ENCODE measurements at regions not wholly inside any gene's neighbourhood (a gene's known extent, or its start where the extent isn't known, plus 50 kb on each side); places are given as distances from the start of the nearest gene placed in this dataset.

DNA sequence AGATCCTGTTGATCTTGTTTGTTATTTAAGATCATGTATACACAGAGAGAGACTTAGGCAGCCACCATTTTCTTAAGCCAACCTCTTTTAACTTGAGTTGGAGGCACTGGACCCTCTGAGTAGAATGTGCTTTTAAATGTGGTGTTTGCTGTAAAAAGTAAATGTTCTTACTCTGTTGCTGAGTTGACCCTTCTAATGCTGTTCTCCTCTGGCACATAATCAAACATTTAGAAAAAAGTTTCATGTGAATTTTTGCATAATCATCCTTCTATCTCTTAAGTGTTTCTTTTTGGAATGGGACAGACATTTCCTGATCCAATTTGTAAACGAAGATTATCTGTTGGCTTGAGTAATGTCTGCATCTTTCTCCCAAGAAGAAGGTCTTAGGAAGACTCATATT, 255.1 kb upstream of the ETAA1 start:
- Histone ChIP-seq H3K79me2 (ENCODE audit: control insufficient read depth, insufficient read depth, low read length) (no peaks in the 10 kb centered on the region), H3K4me2 (ENCODE audit: insufficient read depth, low read length) (no peak overlapping the region), H3K9ac (replicated peaks; ENCODE audit: extremely low read depth, insufficient read depth, low read length) (no peak overlapping the region), H3K27ac (ENCODE audit: insufficient read depth, low read depth, low read length) (no peak overlapping the region), H3K9me1 (replicated peaks; ENCODE audit: control insufficient read depth, extremely low read depth, insufficient read depth, low read length) (no peaks in the 10 kb centered on the region), H3K4me3 (replicated peaks in 1 of 3; ENCODE audit: insufficient read depth in 1 of 3, low read depth in 1 of 3, low read length in 3 of 3) (no peak overlapping the region), H3K27me3 (ENCODE audit: control insufficient read depth in 2 of 2, insufficient read depth in 2 of 2, low read length in 2 of 2) (no peaks in the 10 kb centered on the region), H3K9me3 (replicated peaks; ENCODE audit: control insufficient read depth, insufficient read depth, low read length) (no peaks in the 10 kb centered on the region), H3K36me3 (ENCODE audit: control insufficient read depth in 2 of 2, extremely low read depth in 1 of 2, insufficient read depth in 2 of 2, low read length in 2 of 2) (no peaks in the 10 kb centered on the region), H4K20me1 (replicated peaks; ENCODE audit: control insufficient read depth, extremely low read depth, insufficient read depth, low read length) (no peaks in the 10 kb centered on the region), H2AFZ (ENCODE audit: low read depth, low read length) (no peak overlapping the region), H3K4me1 (ENCODE audit: control insufficient read depth, extremely low read depth, insufficient read depth, low read length) (no peaks in the 10 kb centered on the region)
- FAIRE-seq (no peak), DNase-seq (ENCODE audit: low read depth, low spot score) (no peak)
- BruUV-seq (replicated peaks): no TSS peak
- POLR2A ChIA-PET: no interaction called here
- intact Hi-C loops (cut with micrococcal nuclease): no loop called here
- dilution Hi-C loops (cut with MboI; ENCODE audit: extremely low pct_ligation_motif_present, low sequenced_read_pairs): no loop called here
- TF ChIP-seq MAX (IDR thresholded peaks at IDR 0.05; ENCODE audit: insufficient read depth, insufficient read length): no peak
- no peak for TF ChIP-seq MYC (IDR thresholded peaks at IDR 0.05; ENCODE audit: low read depth, low read length)
- no peak for TF ChIP-seq EZH2 (IDR thresholded peaks at IDR 0.05; ENCODE audit: borderline replicate concordance, low read depth, low read length, severe bottlenecking)
- CTCF ChIA-PET: no interaction called here

GRCh38 chr2:67142741-67143140, 254.4 kb upstream of the ETAA1 start:
- FAIRE-seq (no peak), DNase-seq (ENCODE audit: low read depth, low spot score) (no peak)
- H3K9me3 ChIP-seq (replicated peaks; ENCODE audit: control insufficient read depth, insufficient read depth, low read length): no peaks in the 10 kb centered on the region
- no peak overlapping the region for H3K4me2 ChIP-seq (ENCODE audit: insufficient read depth, low read length)
- TF ChIP-seq MYC (IDR thresholded peaks at IDR 0.05; ENCODE audit: low read depth, low read length): no peak
- no peak for TF ChIP-seq CTCF (IDR thresholded peaks at IDR 0.05; ENCODE audit: extremely low read depth in 1 of 2, insufficient read depth in 1 of 2, low read depth in 1 of 2, low read length in 2 of 2)
- TF ChIP-seq EZH2 (IDR thresholded peaks at IDR 0.05; ENCODE audit: borderline replicate concordance, low read depth, low read length, severe bottlenecking): no peak
- TF ChIP-seq POLR2AphosphoS5 (IDR thresholded peaks at IDR 0.05; ENCODE audit: insufficient read depth, low read depth, low read length): no peak
- no peak for TF ChIP-seq POLR2A (IDR thresholded peaks at IDR 0.05; ENCODE audit: low read depth, low read length)
- TF ChIP-seq JUN (IDR thresholded peaks at IDR 0.05; ENCODE audit: borderline replicate concordance, insufficient read depth, insufficient read length, low read depth): no peak
- no peak for TF ChIP-seq GATA2 (IDR thresholded peaks at IDR 0.05; ENCODE audit: insufficient read depth, insufficient read length, low read depth, low read length)
- H3K27me3 ChIP-seq (ENCODE audit: control insufficient read depth in 2 of 2, insufficient read depth in 2 of 2, low read length in 2 of 2): no peaks in the 10 kb centered on the region
- CTCF ChIA-PET: interaction anchor here (1.0 kb wide), 1 partner anchor 45 kb away, joined by 3 read pairs; no protein-coding TSS in a partner anchor
- BruUV-seq (replicated peaks): no TSS peak
- H3K9me1 ChIP-seq (replicated peaks; ENCODE audit: control insufficient read depth, extremely low read depth, insufficient read depth, low read length): no peaks in the 10 kb centered on the region
- H3K4me1 ChIP-seq (ENCODE audit: control insufficient read depth, extremely low read depth, insufficient read depth, low read length): no peaks in the 10 kb centered on the region
- H3K27ac ChIP-seq (ENCODE audit: insufficient read depth, low read depth, low read length): no peak overlapping the region
- no peak overlapping the region for H3K4me3 ChIP-seq (replicated peaks in 1 of 3; ENCODE audit: insufficient read depth in 1 of 3, low read depth in 1 of 3, low read length in 3 of 3)
- H4K20me1 ChIP-seq (replicated peaks; ENCODE audit: control insufficient read depth, extremely low read depth, insufficient read depth, low read length): no peaks in the 10 kb centered on the region
- dilution Hi-C loops (cut with MboI; ENCODE audit: extremely low pct_ligation_motif_present, low sequenced_read_pairs): no loop called here
- H3K36me3 ChIP-seq (ENCODE audit: control insufficient read depth in 2 of 2, extremely low read depth in 1 of 2, insufficient read depth in 2 of 2, low read length in 2 of 2): no peaks in the 10 kb centered on the region
- intact Hi-C loops (cut with micrococcal nuclease): no loop called here
- H3K79me2 ChIP-seq (ENCODE audit: control insufficient read depth, insufficient read depth, low read length): no peaks in the 10 kb centered on the region
- POLR2A ChIA-PET: no interaction called here
- no peak overlapping the region for H2AFZ ChIP-seq (ENCODE audit: low read depth, low read length)
- H3K9ac ChIP-seq (replicated peaks; ENCODE audit: extremely low read depth, insufficient read depth, low read length): no peak overlapping the region

All from endothelial cell of umbilical vein (primary cell).